ENCODE measurements at regions not wholly inside any gene's neighbourhood (a gene's known extent, or its start where the extent isn't known, plus 50 kb on each side); places are given as distances from the start of the nearest gene placed in this dataset.

- H3K9me3 ChIP-seq (ENCODE audit: control insufficient read depth, low read length) = peaks cover 19% of the 10 kb centered on the region
- H3K36me3 Mint-ChIP-seq (ENCODE audit: low read depth) = no peaks in the 10 kb centered on the region
- 94 to 100% methylated on average over 1 to 4 of the region's 4 CpGs for whole genome bisulfite sequencing, 2 experiments (ENCODE audit: insufficient coverage in 1 of 2, insufficient read length in 1 of 2)
- no peak overlapping the region for H3K9ac ChIP-seq (ENCODE audit: extremely low read depth, low read length, poor library complexity, severe bottlenecking)
- H3K27ac ChIP-seq (ENCODE audit: low read depth, low read length) = no peak overlapping the region
- TF ChIP-seq CTCF (conservative IDR thresholded peaks at IDR 0.05) = no peak
- DNase-seq = no peak
- no peaks in the 10 kb centered on the region for H3K36me3 ChIP-seq (ENCODE audit: control insufficient read depth, insufficient read depth, low read length)
- peaks cover 19% of the 10 kb centered on the region for H3K9me3 Mint-ChIP-seq
- no peak overlapping the region for H3K27ac Mint-ChIP-seq
- no peaks in the 10 kb centered on the region for H3K27me3 Mint-ChIP-seq (ENCODE audit: insufficient read depth)
- no peak overlapping the region for H3K4me3 ChIP-seq (ENCODE audit: low read length)
- H3K4me3 Mint-ChIP-seq = no peak overlapping the region
- peaks cover 6% of the 10 kb centered on the region for H3K4me1 ChIP-seq (ENCODE audit: control insufficient read depth, insufficient read depth, low read length)
- no peaks in the 10 kb centered on the region for H3K27me3 ChIP-seq (ENCODE audit: control insufficient read depth, insufficient read depth, low read length, poor library complexity, severe bottlenecking)
- peaks cover 16% of the 10 kb centered on the region for H3K4me1 Mint-ChIP-seq
Observed at GRCh38 chr2:180062178-180062577, 55.1 kb upstream of the CWC22 start.

GRCh38 chr2:180061546-180061945 is 54.4 kb upstream of the CWC22 start:
- H3K4me3 Mint-ChIP-seq = no peak overlapping the region
- 90% methylated on average over 3 of the region's 3 CpGs; no CpG with 5 or more reads in 1 of the 2 experiments for WGBS, 2 experiments (ENCODE audit: insufficient coverage in 1 of 2, insufficient read length in 1 of 2)

GRCh38 chr2:180061085-180061484 is 54.0 kb upstream of the CWC22 start:
- peaks cover 19% of the 10 kb centered on the region for H3K9me3 ChIP-seq (ENCODE audit: control insufficient read depth, low read length)
- no peak overlapping the region for H3K9ac ChIP-seq (ENCODE audit: extremely low read depth, low read length, poor library complexity, severe bottlenecking)
- H3K4me1 ChIP-seq (ENCODE audit: control insufficient read depth, insufficient read depth, low read length) = peaks cover 6% of the 10 kb centered on the region
- no peak overlapping the region for H3K4me3 Mint-ChIP-seq
- no peak overlapping the region for H3K27ac Mint-ChIP-seq
- 76 to 95% methylated on average over 5 to 11 of the region's 11 CpGs for WGBS, 2 experiments (ENCODE audit: insufficient coverage in 1 of 2, insufficient read length in 1 of 2)
- no peak overlapping the region for H3K4me3 ChIP-seq (ENCODE audit: low read length)
- no peak for DNase-seq
- no peaks in the 10 kb centered on the region for H3K36me3 Mint-ChIP-seq (ENCODE audit: low read depth)
- H3K27me3 ChIP-seq (ENCODE audit: control insufficient read depth, insufficient read depth, low read length, poor library complexity, severe bottlenecking) = no peaks in the 10 kb centered on the region
- H3K9me3 Mint-ChIP-seq = peaks cover 20% of the 10 kb centered on the region
- no peak overlapping the region for H3K27ac ChIP-seq (ENCODE audit: low read depth, low read length)
- H3K27me3 Mint-ChIP-seq (ENCODE audit: insufficient read depth) = no peaks in the 10 kb centered on the region
- H3K36me3 ChIP-seq (ENCODE audit: control insufficient read depth, insufficient read depth, low read length) = no peaks in the 10 kb centered on the region
- no peak for TF ChIP-seq CTCF (conservative IDR thresholded peaks at IDR 0.05)
- peaks cover 27% of the 10 kb centered on the region for H3K4me1 Mint-ChIP-seq

More at GRCh38 chr2:180061546-180061945, 54.4 kb upstream of the CWC22 start:
- H3K27ac Mint-ChIP-seq = no peak overlapping the region
- Histone ChIP-seq H3K4me1 (ENCODE audit: control insufficient read depth, insufficient read depth, low read length) (peaks cover 6% of the 10 kb centered on the region), H3K9me3 (ENCODE audit: control insufficient read depth, low read length) (peaks cover 19% of the 10 kb centered on the region), H3K9ac (ENCODE audit: extremely low read depth, low read length, poor library complexity, severe bottlenecking) (no peak overlapping the region), H3K27ac (ENCODE audit: low read depth, low read length) (no peak overlapping the region), H3K27me3 (ENCODE audit: control insufficient read depth, insufficient read depth, low read length, poor library complexity, severe bottlenecking) (no peaks in the 10 kb centered on the region), H3K4me3 (ENCODE audit: low read length) (no peak overlapping the region), H3K36me3 (ENCODE audit: control insufficient read depth, insufficient read depth, low read length) (no peaks in the 10 kb centered on the region)
- H3K27me3 Mint-ChIP-seq (ENCODE audit: insufficient read depth) = no peaks in the 10 kb centered on the region
- H3K9me3 Mint-ChIP-seq = peaks cover 20% of the 10 kb centered on the region
- TF ChIP-seq CTCF (conservative IDR thresholded peaks at IDR 0.05) = no peak
- peaks cover 23% of the 10 kb centered on the region for H3K4me1 Mint-ChIP-seq
- no peaks in the 10 kb centered on the region for H3K36me3 Mint-ChIP-seq (ENCODE audit: low read depth)
- no peak for DNase-seq
